Breast epithelium (tissue), 4 donors: ENCODE measurements at regions not wholly inside any gene's neighbourhood (a gene's known extent, or its start where the extent isn't known, plus 50 kb on each side); places are given as distances from the start of the nearest gene placed in this dataset.

Experiments used
- DNase-seq, 2 donors: peaks; one replicate each; pipeline ENCODE4 v3.0.0-alpha.2; 2019; ENCODE audit warnings: low spot score in 2 of 2
- H3K27ac ChIP-seq, 2 donors: fragments of 200-600 bp; sonication (generic) in 1 of 2; one replicate each; pipeline ENCODE4 v1.5.1; 2016 to 2019; ENCODE audit warnings: mild to moderate bottlenecking in 1 of 2
- H3K27me3 ChIP-seq, 2 donors: fragments of 200-600 bp; sonication (generic) in 1 of 2; one replicate each; pipeline versions ENCODE4 v1.5.1 to v1.6.0; 2017 to 2019; ENCODE audit warnings: control low read depth in 1 of 2, mild to moderate bottlenecking in 1 of 2
- H3K36me3 ChIP-seq: fragments of 200-600 bp; one replicate; pipeline ENCODE4 v1.5.1; 2019
- H3K4me1 ChIP-seq, 2 donors: fragments of 200-600 bp; sonication (generic); one replicate each; pipeline ENCODE4 v1.5.1; 2016 to 2019; ENCODE audit warnings: control low read depth in 1 of 2
- H3K4me3 ChIP-seq, 3 donors: fragments of 200-600 bp; sonication (generic); 1 replicate in 2 of 3; 2 replicates in 1 of 3; pipeline ENCODE4 v1.5.1; 2016 to 2019; ENCODE audit warnings: mild to moderate bottlenecking in 3 of 3, moderate library complexity in 2 of 3
- H3K9me3 ChIP-seq, 2 donors: fragments of 200-600 bp; sonication (generic) in 1 of 2; one replicate each; pipeline ENCODE4 v1.5.1; 2016 to 2019; ENCODE audit warnings: control low read depth in 1 of 2
- CTCF ChIP-seq, 3 donors: fragments of 450-650 bp; IDR thresholded peaks; one replicate each; pipeline ENCODE4 v1.5.1; 2016 to 2017; ENCODE audit warnings: antibody characterized with exemption in 3 of 3, mild to moderate bottlenecking in 3 of 3, moderate library complexity in 3 of 3
- POLR2A ChIP-seq: fragments of 450-650 bp; IDR thresholded peaks from one replicate; pipeline ENCODE4 v1.6.1; 2016; ENCODE audit warnings: antibody characterized with exemption, mild to moderate bottlenecking, moderate library complexity
- POLR2AphosphoS5 ChIP-seq, 3 donors: sonication (generic); formaldehyde crosslinking; IDR thresholded peaks; one replicate each; pipeline ENCODE4 v1.6.1; 2017; ENCODE audit warnings: antibody characterized with exemption in 3 of 3
- intact Hi-C: fragments of 100-400 bp; cut with DNase I; formaldehyde crosslinking; loops from one replicate; pipeline ENCODE4 v1.15.1; 2023; ENCODE audit warnings: low total_unique reads

- H3K9me3 ChIP-seq: no peaks in the 10 kb centered on the region
- TF ChIP-seq CTCF (IDR thresholded peaks at IDR 0.05): no peak
- no peak for TF ChIP-seq POLR2A
- TF ChIP-seq POLR2AphosphoS5 (IDR thresholded peaks at IDR 0.05): no peak
- no peak overlapping the region for H3K27ac ChIP-seq
- DNase-seq: no peak
- no peaks in the 10 kb centered on the region for H3K27me3 ChIP-seq
- H3K4me3 ChIP-seq: no peak overlapping the region
- H3K36me3 ChIP-seq: no peaks in the 10 kb centered on the region
- intact Hi-C loops: no loop called here
- H3K4me1 ChIP-seq: no peaks in the 10 kb centered on the region
Observed at GRCh38 chr2:198664321-198664720, 793.4 kb downstream of the SATB2 start.

DNA sequence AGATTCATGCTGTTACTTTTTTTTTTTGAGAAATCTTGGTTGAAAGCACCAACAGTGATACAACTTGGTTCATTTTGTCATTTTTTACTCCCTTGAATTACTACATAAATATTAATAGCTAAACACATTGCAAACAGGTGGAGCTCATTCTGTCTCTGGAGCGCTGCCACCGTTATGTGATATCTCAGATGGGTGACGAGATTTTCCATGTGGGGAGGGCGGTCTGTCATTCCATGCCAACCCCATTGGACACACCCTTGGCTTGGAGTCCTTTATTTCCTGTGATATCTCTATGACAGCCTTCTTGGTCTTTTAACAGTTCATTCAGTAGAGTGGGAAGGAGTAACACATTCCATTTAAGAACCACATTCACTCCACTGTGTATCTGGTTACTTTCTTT is 794.8 kb downstream of the SATB2 start:
- intact Hi-C loops: no loop called here
- H3K27ac ChIP-seq: no peak overlapping the region

DNA sequence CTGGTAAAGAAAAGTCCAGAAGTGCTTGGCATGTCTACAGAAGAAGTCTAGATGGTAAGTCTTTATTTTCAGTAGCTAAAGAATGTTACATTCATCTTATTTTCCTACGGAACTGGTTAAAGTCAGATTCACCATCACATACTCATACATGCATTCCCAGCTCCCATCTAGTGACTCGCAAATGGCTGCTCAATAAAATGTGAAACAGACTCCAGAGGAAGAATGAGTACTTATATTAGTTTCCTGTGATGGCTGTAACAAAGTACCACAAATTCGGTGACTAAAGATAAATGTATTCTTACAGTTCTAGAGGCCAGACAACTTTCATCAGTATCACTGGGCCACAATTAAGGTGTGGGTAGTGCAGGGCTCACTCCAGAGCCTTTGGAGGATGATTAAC is 797.2 kb downstream of the SATB2 start:
- no peak for TF ChIP-seq POLR2AphosphoS5 (IDR thresholded peaks at IDR 0.05)
- TF ChIP-seq POLR2A: no peak
- no peak for TF ChIP-seq CTCF (IDR thresholded peaks at IDR 0.05)
- Histone ChIP-seq H3K27ac (no peak overlapping the region), H3K36me3 (no peaks in the 10 kb centered on the region), H3K4me3 (no peak overlapping the region), H3K27me3 (no peaks in the 10 kb centered on the region), H3K9me3 (no peaks in the 10 kb centered on the region), H3K4me1 (no peaks in the 10 kb centered on the region)
- intact Hi-C loops: no loop called here
- no peak for DNase-seq

More for the DNA sequence above, 794.8 kb downstream of the SATB2 start:
- H3K4me3 ChIP-seq: no peak overlapping the region
- DNase-seq: no peak
- TF ChIP-seq POLR2A: no peak
- TF ChIP-seq CTCF (IDR thresholded peaks at IDR 0.05): no peak
- no peak for TF ChIP-seq POLR2AphosphoS5 (IDR thresholded peaks at IDR 0.05)
- no peaks in the 10 kb centered on the region for H3K4me1 ChIP-seq
- H3K27me3 ChIP-seq: no peaks in the 10 kb centered on the region
- no peaks in the 10 kb centered on the region for H3K9me3 ChIP-seq
- H3K36me3 ChIP-seq: no peaks in the 10 kb centered on the region

DNA sequence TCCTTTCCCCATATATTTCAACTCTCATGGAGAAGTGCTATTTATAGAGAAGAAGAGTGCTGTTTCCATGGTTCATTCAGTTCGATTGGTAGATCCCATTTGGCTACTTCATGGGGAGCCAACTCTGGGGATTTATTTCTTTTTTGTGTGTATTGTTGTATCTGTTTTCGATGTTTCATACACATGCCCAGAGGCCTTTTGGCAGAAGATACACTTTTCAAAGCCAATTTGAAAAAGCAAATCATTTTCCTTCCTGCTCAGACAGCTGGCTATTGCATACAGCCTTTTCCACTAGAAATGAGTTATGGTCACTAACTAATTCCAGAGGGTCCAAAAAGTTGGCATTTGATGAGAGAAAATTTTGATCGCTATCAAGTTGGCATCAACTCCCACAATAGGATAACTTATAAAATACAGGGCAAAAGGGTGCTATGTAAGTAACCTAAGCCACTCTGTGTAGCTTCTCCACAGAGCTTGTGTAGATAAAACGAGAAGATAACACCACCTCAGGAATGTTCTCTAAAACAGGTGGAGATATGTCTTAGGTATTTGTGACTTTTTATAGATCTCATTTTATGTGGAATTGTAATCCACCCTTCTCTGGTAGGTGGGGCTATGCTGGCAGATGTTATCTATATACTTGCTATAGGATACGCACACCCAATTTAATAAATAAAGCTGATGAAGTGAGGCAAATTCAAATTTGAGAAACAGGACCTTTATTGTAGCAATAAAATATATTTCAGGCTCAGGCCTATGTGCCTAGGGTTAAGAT is 798.5 kb downstream of the SATB2 start:
- H3K4me1 ChIP-seq: no peaks in the 10 kb centered on the region
- H3K36me3 ChIP-seq: no peaks in the 10 kb centered on the region
- H3K27me3 ChIP-seq: no peaks in the 10 kb centered on the region
- intact Hi-C loops: no loop called here
- TF ChIP-seq POLR2AphosphoS5 (IDR thresholded peaks at IDR 0.05) (no peak), POLR2A (no peak), CTCF (IDR thresholded peaks at IDR 0.05) (no peak)
- H3K9me3 ChIP-seq: no peaks in the 10 kb centered on the region
- no peak overlapping the region for H3K27ac ChIP-seq
- DNase-seq: no peak
- no peak overlapping the region for H3K4me3 ChIP-seq

GRCh38 chr2:198657512-198658121 is 800.1 kb downstream of the SATB2 start:
- H3K9me3 ChIP-seq: no peaks in the 10 kb centered on the region
- no peaks in the 10 kb centered on the region for H3K27me3 ChIP-seq
- H3K4me1 ChIP-seq: no peaks in the 10 kb centered on the region
- no peak overlapping the region for H3K4me3 ChIP-seq
- no peaks in the 10 kb centered on the region for H3K36me3 ChIP-seq
- no peak for DNase-seq
- H3K27ac ChIP-seq: no peak overlapping the region
- intact Hi-C loops: no loop called here
- no peak for TF ChIP-seq POLR2A
- TF ChIP-seq CTCF (IDR thresholded peaks at IDR 0.05): no peak
- TF ChIP-seq POLR2AphosphoS5 (IDR thresholded peaks at IDR 0.05): no peak
